GM23338 (cell line): ENCODE measurements at regions not wholly inside any gene's neighbourhood (a gene's known extent, or its start where the extent isn't known, plus 50 kb on each side); places are given as distances from the start of the nearest gene placed in this dataset.

Experiments used
- ATAC-seq: fragments of 200-7000 bp; cut with Tn5 transposase; 3 replicates; pipeline ENCODE4 v1.9.1; 2020
- DNase-seq: peaks from one replicate; pipeline ENCODE4 v3.0.0-alpha.2; 2015; ENCODE audit warnings: low spot score
- H2AFZ ChIP-seq: fragments of 200-600 bp; sonication (generic); 2 replicates; pipeline ENCODE4 v1.8.0; 2016; ENCODE audit warnings: antibody characterized with exemption, mild to moderate bottlenecking, moderate library complexity
- H3F3A ChIP-seq: fragments of 200-600 bp; sonication (generic); replicated peaks from 2 replicates; pipeline ENCODE4 v1.8.0; 2017; ENCODE audit warnings: antibody characterized with exemption, mixed run types, low read depth
- H3K27ac ChIP-seq: fragments of 200-600 bp; sonication (generic); 2 replicates; pipeline ENCODE4 v1.6.1; 2016; ENCODE audit warnings: low read depth
- H3K27me3 ChIP-seq: fragments of 200-600 bp; sonication (generic); 2 replicates; pipeline ENCODE4 v1.8.0; 2016; ENCODE audit warnings: mild to moderate bottlenecking, mixed run types, moderate library complexity; ENCODE audit not compliant: insufficient read depth
- H3K36me3 ChIP-seq: fragments of 200-600 bp; sonication (generic); 2 replicates; pipeline ENCODE4 v1.8.0; 2016; ENCODE audit warnings: mild to moderate bottlenecking; ENCODE audit not compliant: insufficient read depth
- H3K4me1 ChIP-seq: fragments of 200-600 bp; sonication (generic); 2 replicates; pipeline ENCODE4 v1.8.0; 2016; ENCODE audit warnings: mild to moderate bottlenecking, moderate library complexity; ENCODE audit not compliant: insufficient read depth
- H3K4me2 ChIP-seq: fragments of 200-600 bp; sonication (generic); 2 replicates; pipeline ENCODE4 v1.7.1; 2017; ENCODE audit warnings: mixed run types
- H3K4me3 ChIP-seq: fragments of 200-600 bp; sonication (generic); 2 replicates; pipeline ENCODE4 v1.6.1; 2016; ENCODE audit warnings: mixed run types
- H3K79me2 ChIP-seq: fragments of 200-600 bp; sonication (generic); replicated peaks from 2 replicates; pipeline ENCODE4 v1.8.0; 2017; ENCODE audit warnings: mild to moderate bottlenecking; ENCODE audit not compliant: insufficient read depth
- H3K9me2 ChIP-seq: fragments of 200-600 bp; sonication (generic); 2 replicates; pipeline ENCODE4 v1.8.0; 2017; ENCODE audit not compliant: insufficient read depth
- H4K20me1 ChIP-seq: fragments of 200-600 bp; sonication (generic); replicated peaks from 2 replicates; pipeline ENCODE4 v1.8.0; 2017; ENCODE audit warnings: mild to moderate bottlenecking; ENCODE audit not compliant: insufficient read depth
- H3K27ac Mint-ChIP-seq: 2 replicates; pipeline ENCODE4 v1.8.0; 2020; ENCODE audit warnings: inconsistent platforms, mild to moderate bottlenecking, moderate library complexity, mixed read lengths
- H3K27me3 Mint-ChIP-seq: 3 replicates; pipeline ENCODE4 v1.8.0; 2022; ENCODE audit warnings: low read depth, mild to moderate bottlenecking, moderate library complexity, mixed read lengths, inconsistent platforms; ENCODE audit not compliant: insufficient read depth, poor library complexity
- H3K36me3 Mint-ChIP-seq: 3 replicates; pipeline ENCODE4 v1.8.0; 2021; ENCODE audit warnings: low read depth, mild to moderate bottlenecking, inconsistent platforms, moderate library complexity, mixed read lengths
- H3K4me1 Mint-ChIP-seq: 3 replicates; pipeline ENCODE4 v1.8.0; 2020; ENCODE audit warnings: mild to moderate bottlenecking, inconsistent platforms, mixed read lengths
- H3K4me3 Mint-ChIP-seq: 3 replicates; pipeline ENCODE4 v1.8.0; 2021; ENCODE audit warnings: moderate library complexity, mild to moderate bottlenecking, inconsistent platforms, mixed read lengths
- H3K9me3 Mint-ChIP-seq: 3 replicates; pipeline ENCODE4 v1.8.0; 2020; ENCODE audit warnings: moderate library complexity, mild to moderate bottlenecking, inconsistent platforms, mixed read lengths
- EZH2phosphoT487 ChIP-seq: fragments of 200-600 bp; sonication (generic); IDR thresholded peaks from one replicate; pipeline ENCODE4 v1.8.1; 2018; ENCODE audit warnings: antibody characterized with exemption; ENCODE audit not compliant: unreplicated experiment
- NANOG ChIP-seq: IDR thresholded peaks from 2 replicates; pipeline ENCODE4 v1.6.1; 2016; ENCODE audit warnings: antibody characterized with exemption, borderline replicate concordance
- ZNF114 ChIP-seq: fragments of 250-450 bp; sonication (Bioruptor Pico); IDR thresholded peaks from 2 replicates; pipeline ENCODE4 v1.5.0; 2020; ENCODE audit warnings: mild to moderate bottlenecking, moderate library complexity
- ZNF462 ChIP-seq: fragments of 250-450 bp; sonication (Bioruptor Pico); IDR thresholded peaks from 2 replicates; pipeline ENCODE4 v1.5.0; 2020; ENCODE audit warnings: mild to moderate bottlenecking, moderate library complexity

DNA sequence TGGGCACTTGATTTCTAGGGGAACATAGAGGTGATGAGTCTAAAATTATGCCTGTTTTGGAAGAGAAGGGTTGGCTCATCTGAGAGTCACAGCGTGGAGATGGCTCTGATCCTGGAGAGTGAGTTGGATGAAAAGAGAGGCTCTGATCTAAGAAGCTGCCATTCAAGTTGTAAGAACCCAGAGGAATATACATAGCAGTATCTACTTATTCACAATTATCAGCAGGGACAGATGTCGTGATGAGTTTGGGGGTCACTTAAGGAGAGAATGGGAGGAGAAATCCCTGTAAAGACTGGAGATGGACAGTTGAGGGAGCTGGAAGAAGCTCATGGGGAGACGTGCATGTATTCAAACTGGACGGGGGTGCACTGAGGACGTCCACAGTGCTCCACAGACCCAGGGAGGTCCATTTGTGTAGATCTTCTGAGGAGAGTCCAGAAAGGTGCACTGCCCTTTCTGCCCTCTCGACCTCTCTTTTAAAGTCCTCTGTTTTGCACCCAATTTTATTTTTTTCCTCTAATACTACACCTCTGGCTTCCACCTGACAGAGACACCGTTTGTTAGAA lies 124.7 kb upstream of the SSTR4 start (continued):
- TF ChIP-seq ZNF462 (no peak), EZH2phosphoT487 (no peak), ZNF114 (CRISPR knock-in tag) (no peak), NANOG (no peak)

DNA sequence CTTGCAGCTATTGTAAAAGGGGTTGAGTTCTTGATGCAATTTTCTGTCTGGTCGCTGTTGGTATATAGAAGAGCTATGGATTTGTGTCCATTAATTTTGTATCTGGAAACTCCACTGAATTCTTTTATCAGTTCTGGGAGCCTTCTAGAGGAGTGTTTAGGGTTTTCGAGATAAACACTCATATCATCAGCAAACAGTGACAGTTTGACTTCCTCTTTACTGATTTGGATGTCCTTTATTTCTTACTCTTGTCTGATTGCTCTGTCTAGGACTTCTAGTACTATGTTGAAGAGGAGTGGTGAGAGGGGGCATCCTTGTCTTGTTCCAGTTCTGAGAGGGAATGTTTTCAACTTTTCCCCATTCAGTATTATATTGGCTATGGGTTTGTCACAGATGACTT lies 120.8 kb upstream of the SSTR4 start:
- Histone ChIP-seq H3F3A (no peaks in the 10 kb centered on the region), H2AFZ (no peak overlapping the region), H4K20me1 (no peaks in the 10 kb centered on the region), H3K4me3 (no peak overlapping the region), H3K4me2 (no peak overlapping the region), H3K27me3 (no peaks in the 10 kb centered on the region), H3K4me1 (no peaks in the 10 kb centered on the region; the same call in 1 of the 2 replicates), H3K36me3 (no peaks in the 10 kb centered on the region), H3K9me2 (0 out of 2 replicates have a peak, but pooled peaks cover 5% of the 10 kb centered on the region), H3K27ac (no peak overlapping the region), H3K79me2 (no peaks in the 10 kb centered on the region)
- Mint-ChIP-seq H3K4me3 (no peak overlapping the region), H3K9me3 (peaks cover 13% of the 10 kb centered on the region; the same call in 2 of the 3 replicates), H3K4me1 (no peaks in the 10 kb centered on the region), H3K27ac (no peak overlapping the region), H3K36me3 (no peaks in the 10 kb centered on the region), H3K27me3 (no peaks in the 10 kb centered on the region)
- ATAC-seq (no peak), DNase-seq (no peak)
- no peak for TF ChIP-seq ZNF462
